Hematopoietic multipotent progenitor cell treated with erythropoietin and hydrocortisone succinate and interleukin-3 and kit ligand, for 17 days (in vitro differentiated cells): ENCODE measurements at regions not wholly inside any gene's neighbourhood (a gene's known extent, or its start where the extent isn't known, plus 50 kb on each side); places are given as distances from the start of the nearest gene placed in this dataset.
A peak's percentile ranks its signal among the peaks of the same experiment; 100 is the strongest.
"Not testable (repeated sequence)": the region's sequence is repeated elsewhere in the genome, so short reads cannot be mapped to it uniquely, and the experiment has no call there.

ENCODE experiments used
- DNase-seq: peaks from one replicate; pipeline ENCODE4 v3.0.0-alpha.2; 2015; ENCODE audit warnings: low spot score

- DNase-seq = no peak
Observed at GRCh38 chr14:81955123-81955522, 421.5 kb upstream of the SEL1L start.

GRCh38 chr14:81960781-81961180 lies 427.1 kb upstream of the SEL1L start:
- DNase-seq = no peak

GRCh38 chr14:81963846-81964245 lies 430.2 kb upstream of the SEL1L start:
- DNase-seq = no peak

GRCh38 chr14:81970307-81970706 lies 436.7 kb upstream of the SEL1L start:
- no peak for DNase-seq

- no peak for DNase-seq
Observed at GRCh38 chr14:81971911-81972310, 438.3 kb upstream of the SEL1L start.

GRCh38 chr14:81972601-81973000 lies 438.9 kb upstream of the SEL1L start:
- no peak for DNase-seq

GRCh38 chr14:81974543-81974942 lies 440.9 kb upstream of the SEL1L start:
- no peak for DNase-seq

GRCh38 chr14:81980601-81981306 lies 447.1 kb upstream of the SEL1L start:
- DNase-seq = no peak

GRCh38 chr14:81981307-81981675 lies 447.6 kb upstream of the SEL1L start:
- no peak for DNase-seq

GRCh38 chr14:81982046-81982445 lies 448.4 kb upstream of the SEL1L start:
- DNase-seq = no peak

GRCh38 chr14:81986005-81986404 lies 452.4 kb upstream of the SEL1L start:
- no peak for DNase-seq

GRCh38 chr14:81989211-81989610 lies 455.6 kb upstream of the SEL1L start:
- DNase-seq = no peak

- peak; percentile 22 for DNase-seq
Observed at GRCh38 chr14:81990312-81990761, 456.7 kb upstream of the SEL1L start.

- no peak for DNase-seq
Observed at GRCh38 chr14:81991998-81992397, 458.3 kb upstream of the SEL1L start.

- no peak for DNase-seq
Observed at GRCh38 chr14:81993432-81993831, 459.8 kb upstream of the SEL1L start.

GRCh38 chr14:82003426-82003825 lies 469.8 kb upstream of the SEL1L start:
- DNase-seq = no peak

GRCh38 chr14:82009076-82009475 lies 475.4 kb upstream of the SEL1L start:
- DNase-seq = no peak

GRCh38 chr14:82009993-82010392 lies 476.3 kb upstream of the SEL1L start:
- no peak for DNase-seq

- no peak for DNase-seq
Observed at GRCh38 chr14:82011460-82011859, 477.8 kb upstream of the SEL1L start.

- no peak for DNase-seq
Observed at GRCh38 chr14:82029038-82029437, 495.4 kb upstream of the SEL1L start.

- no peak for DNase-seq
Observed at GRCh38 chr14:82035397-82035796, 501.7 kb upstream of the SEL1L start.

GRCh38 chr14:82038066-82038465 lies 504.4 kb upstream of the SEL1L start:
- DNase-seq = not testable (repeated sequence)

- no peak for DNase-seq
Observed at GRCh38 chr14:82045339-82045738, 511.7 kb upstream of the SEL1L start.

- no peak for DNase-seq
Observed at GRCh38 chr14:82046512-82047226, 513.0 kb upstream of the SEL1L start.
